Vagina (tissue), 2 donors: ENCODE measurements at regions not wholly inside any gene's neighbourhood (a gene's known extent, or its start where the extent isn't known, plus 50 kb on each side); places are given as distances from the start of the nearest gene placed in this dataset.

Experiments
- CTCF ChIP-seq, 3 experiments: fragments of 450-650 bp in 2 of 3; fragments of 200-600 bp in 1 of 3; sonication (generic) in 1 of 3; IDR thresholded peaks; one replicate each; pipeline ENCODE4 v1.5.1; 2017 to 2019; ENCODE audit warnings: antibody characterized with exemption in 3 of 3, mild to moderate bottlenecking in 2 of 3, moderate library complexity in 2 of 3
- POLR2A ChIP-seq, 2 donors: fragments of 450-650 bp; IDR thresholded peaks; one replicate each; pipeline ENCODE4 v1.6.1; 2017; ENCODE audit warnings: antibody characterized with exemption in 2 of 2, mild to moderate bottlenecking in 2 of 2, moderate library complexity in 2 of 2
- POLR2AphosphoS5 ChIP-seq, 2 donors: sonication (generic); formaldehyde crosslinking; IDR thresholded peaks; one replicate each; pipeline ENCODE4 v1.9.0; 2017; ENCODE audit warnings: antibody characterized with exemption in 2 of 2, mild to moderate bottlenecking in 2 of 2, low read depth in 1 of 2; ENCODE audit not compliant: insufficient read depth in 1 of 2

DNA sequence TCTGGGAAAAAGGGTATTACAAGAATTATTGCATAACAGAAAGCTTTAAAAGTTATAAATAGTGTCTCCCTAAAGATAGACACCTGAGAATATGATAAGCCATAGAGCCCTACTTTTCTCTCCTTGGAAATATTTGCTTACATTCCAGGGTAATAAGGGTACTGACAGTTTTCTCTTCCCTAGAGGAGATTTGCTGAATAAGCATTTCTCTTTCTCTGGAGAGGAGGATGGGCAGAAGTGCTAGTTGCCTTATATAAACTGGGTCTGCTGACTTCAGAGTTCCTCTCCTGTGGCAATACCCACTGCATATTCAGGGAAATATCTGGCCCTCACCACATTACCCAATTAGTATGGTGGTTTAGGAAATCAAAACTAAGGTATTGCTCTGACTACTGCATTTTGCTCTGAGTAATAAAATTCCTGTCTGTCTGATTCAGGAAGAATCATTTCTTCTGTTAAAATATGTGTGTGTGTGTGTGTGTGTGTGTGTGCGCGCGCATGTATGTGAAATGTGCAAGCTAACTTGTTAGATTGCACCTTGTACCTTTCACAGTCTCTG, 1391.3 kb downstream of the DSC3 start:
- TF ChIP-seq CTCF (IDR thresholded peaks at IDR 0.05) (no peak), POLR2AphosphoS5 (IDR thresholded peaks at IDR 0.05; ENCODE audit: insufficient read depth in 1 of 2, low read depth in 1 of 2) (no peak), POLR2A (IDR thresholded peaks at IDR 0.05) (no peak)
